Left ventricle myocardium inferior (tissue), 1 donor: ENCODE measurements at regions not wholly inside any gene's neighbourhood (a gene's known extent, or its start where the extent isn't known, plus 50 kb on each side); places are given as distances from the start of the nearest gene placed in this dataset.

ENCODE experiments used
- DNase-seq: peaks from one replicate; pipeline ENCODE4 v3.0.0-alpha.2; 2020
- H3K27ac ChIP-seq: fragments of 200-600 bp; replicated peaks from 2 replicates; pipeline ENCODE4 v1.8.0; 2021
- H3K27me3 ChIP-seq: fragments of 200-600 bp; 2 replicates; pipeline ENCODE4 v1.8.0; 2021; ENCODE audit warnings: low read depth
- H3K36me3 ChIP-seq: fragments of 200-600 bp; 2 replicates; pipeline ENCODE4 v1.8.0; 2021
- H3K4me1 ChIP-seq: fragments of 200-600 bp; 2 replicates; pipeline ENCODE4 v1.8.0; 2021
- H3K4me3 ChIP-seq: fragments of 200-600 bp; 2 replicates; pipeline ENCODE4 v1.8.0; 2021; ENCODE audit warnings: mild to moderate bottlenecking, moderate library complexity
- H3K9me3 ChIP-seq: fragments of 200-600 bp; replicated peaks from 2 replicates; pipeline ENCODE4 v1.8.0; 2021
- intact Hi-C: fragments of 100-400 bp; cut with micrococcal nuclease; formaldehyde crosslinking; loops from one replicate; pipeline ENCODE4 v1.11.0; 2022
- TF ChIP-seq, protein P1 (sequence below): fragments of 200-600 bp; IDR thresholded peaks from 2 replicates; pipeline ENCODE4 v1.8.0; 2021; ENCODE audit warnings: antibody characterized with exemption, mild to moderate bottlenecking, borderline replicate concordance
- donor health status: DM: no; HTN: yes; CAD: no; lungs with severe emphysema.

DNA sequence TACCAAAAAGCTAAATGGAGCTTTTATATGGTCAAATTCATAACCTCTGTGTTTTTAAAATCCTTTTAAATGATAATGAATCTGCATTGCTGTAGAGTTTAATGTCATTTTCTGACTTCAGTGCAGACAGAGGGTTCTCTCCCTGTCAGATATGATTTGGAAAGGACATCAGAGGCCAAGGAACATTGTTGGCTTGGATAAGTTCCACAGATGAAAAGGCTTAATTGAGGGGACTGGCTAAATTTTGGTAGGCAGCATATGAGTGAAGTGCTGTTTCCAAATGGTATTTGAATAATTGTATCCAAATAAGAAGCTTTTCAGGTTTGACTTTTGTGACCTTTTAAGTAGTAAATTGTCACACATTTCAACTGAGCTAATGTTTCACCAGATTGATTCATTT, 124.6 kb upstream of the KCNH7 start:
- no peaks in the 10 kb centered on the region for H3K27me3 ChIP-seq
- H3K27ac ChIP-seq = no peak overlapping the region
- peaks cover 22% of the 10 kb centered on the region for H3K9me3 ChIP-seq
- DNase-seq = no peak
- no peaks in the 10 kb centered on the region for H3K36me3 ChIP-seq
- intact Hi-C loops = no loop called here
- no peaks in the 10 kb centered on the region for H3K4me1 ChIP-seq
- TF ChIP-seq, protein P1, sequence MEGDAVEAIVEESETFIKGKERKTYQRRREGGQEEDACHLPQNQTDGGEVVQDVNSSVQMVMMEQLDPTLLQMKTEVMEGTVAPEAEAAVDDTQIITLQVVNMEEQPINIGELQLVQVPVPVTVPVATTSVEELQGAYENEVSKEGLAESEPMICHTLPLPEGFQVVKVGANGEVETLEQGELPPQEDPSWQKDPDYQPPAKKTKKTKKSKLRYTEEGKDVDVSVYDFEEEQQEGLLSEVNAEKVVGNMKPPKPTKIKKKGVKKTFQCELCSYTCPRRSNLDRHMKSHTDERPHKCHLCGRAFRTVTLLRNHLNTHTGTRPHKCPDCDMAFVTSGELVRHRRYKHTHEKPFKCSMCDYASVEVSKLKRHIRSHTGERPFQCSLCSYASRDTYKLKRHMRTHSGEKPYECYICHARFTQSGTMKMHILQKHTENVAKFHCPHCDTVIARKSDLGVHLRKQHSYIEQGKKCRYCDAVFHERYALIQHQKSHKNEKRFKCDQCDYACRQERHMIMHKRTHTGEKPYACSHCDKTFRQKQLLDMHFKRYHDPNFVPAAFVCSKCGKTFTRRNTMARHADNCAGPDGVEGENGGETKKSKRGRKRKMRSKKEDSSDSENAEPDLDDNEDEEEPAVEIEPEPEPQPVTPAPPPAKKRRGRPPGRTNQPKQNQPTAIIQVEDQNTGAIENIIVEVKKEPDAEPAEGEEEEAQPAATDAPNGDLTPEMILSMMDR = no peak
- H3K4me3 ChIP-seq = no peak overlapping the region

DNA sequence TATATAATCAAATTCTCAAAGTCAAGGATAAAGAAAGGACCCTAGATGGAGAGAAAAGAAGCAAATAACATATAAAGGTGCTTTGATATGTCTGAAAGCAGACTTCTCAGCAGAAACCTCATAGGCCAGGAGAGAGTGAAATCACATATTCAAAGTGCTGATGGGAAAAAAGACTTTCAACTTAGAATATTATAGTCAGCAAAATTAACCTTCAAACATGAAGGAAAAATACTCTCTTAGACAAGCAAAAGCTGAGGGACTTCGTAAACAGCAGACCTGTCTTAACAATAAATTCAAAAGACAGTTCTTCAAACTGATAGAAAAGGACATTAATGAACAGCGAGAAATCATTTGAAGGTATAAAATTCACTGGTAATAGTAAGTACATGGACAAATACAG, 107.2 kb upstream of the KCNH7 start:
- peaks cover 61% of the 10 kb centered on the region for H3K9me3 ChIP-seq
- H3K4me1 ChIP-seq = no peaks in the 10 kb centered on the region
- no peak for DNase-seq
- no peaks in the 10 kb centered on the region for H3K27me3 ChIP-seq
- intact Hi-C loops = no loop called here
- no peak overlapping the region for H3K27ac ChIP-seq
- H3K36me3 ChIP-seq = no peaks in the 10 kb centered on the region
- TF ChIP-seq, protein P1 = no peak
- H3K4me3 ChIP-seq = no peak overlapping the region

DNA sequence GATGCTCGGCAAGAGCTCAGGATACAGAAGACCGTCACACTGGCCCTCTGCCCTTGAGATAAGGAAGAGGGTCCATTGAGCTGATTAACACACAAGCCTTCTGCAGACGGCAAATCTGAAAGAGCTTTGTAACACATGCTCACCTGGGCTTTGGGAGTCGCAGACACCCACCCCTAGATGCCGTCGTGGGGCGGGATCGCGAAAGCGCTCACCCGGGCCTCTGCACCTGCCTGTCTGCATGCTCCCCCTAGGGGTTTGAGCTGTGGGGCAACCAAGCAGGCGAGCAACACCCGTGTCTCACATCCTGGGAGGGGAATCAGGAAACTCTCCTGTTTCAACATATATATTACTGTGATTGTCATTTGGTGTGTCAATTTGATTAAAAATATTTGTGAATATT, 99.8 kb upstream of the KCNH7 start:
- no peak overlapping the region for H3K27ac ChIP-seq

DNA sequence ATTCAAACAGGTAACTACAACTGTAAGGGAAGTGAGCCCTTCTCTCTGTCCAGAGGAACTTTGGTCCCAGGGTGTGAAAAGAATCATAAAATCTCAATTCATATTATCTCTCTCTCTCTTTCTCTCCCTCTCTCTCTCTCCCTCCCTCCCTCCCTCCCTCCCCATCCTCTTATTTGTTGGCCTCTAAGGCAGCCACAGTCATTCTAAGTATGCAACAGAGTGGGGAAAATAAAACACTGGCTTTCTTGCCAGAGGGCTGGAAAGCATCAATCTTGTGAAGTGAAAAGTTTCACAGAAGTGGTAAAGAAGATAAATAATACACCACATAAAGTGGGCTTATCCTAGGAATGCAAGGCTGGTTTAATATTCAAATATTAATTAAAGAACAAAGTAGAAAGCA, 95.6 kb upstream of the KCNH7 start:
- Histone ChIP-seq H3K4me3 (no peak overlapping the region), H3K27me3 (no peaks in the 10 kb centered on the region), H3K27ac (no peak overlapping the region), H3K9me3 (peaks cover 39% of the 10 kb centered on the region), H3K36me3 (no peaks in the 10 kb centered on the region), H3K4me1 (no peaks in the 10 kb centered on the region)
- intact Hi-C loops = no loop called here
- TF ChIP-seq, protein P1 = no peak
- no peak for DNase-seq

More for the DNA sequence above, 99.8 kb upstream of the KCNH7 start:
- H3K4me1 ChIP-seq = no peaks in the 10 kb centered on the region
- H3K27me3 ChIP-seq = no peaks in the 10 kb centered on the region
- TF ChIP-seq, protein P1 = no peak
- H3K4me3 ChIP-seq = no peak overlapping the region
- H3K9me3 ChIP-seq = peaks cover 64% of the 10 kb centered on the region
- no peaks in the 10 kb centered on the region for H3K36me3 ChIP-seq
- DNase-seq = no peak
- intact Hi-C loops = no loop called here

DNA sequence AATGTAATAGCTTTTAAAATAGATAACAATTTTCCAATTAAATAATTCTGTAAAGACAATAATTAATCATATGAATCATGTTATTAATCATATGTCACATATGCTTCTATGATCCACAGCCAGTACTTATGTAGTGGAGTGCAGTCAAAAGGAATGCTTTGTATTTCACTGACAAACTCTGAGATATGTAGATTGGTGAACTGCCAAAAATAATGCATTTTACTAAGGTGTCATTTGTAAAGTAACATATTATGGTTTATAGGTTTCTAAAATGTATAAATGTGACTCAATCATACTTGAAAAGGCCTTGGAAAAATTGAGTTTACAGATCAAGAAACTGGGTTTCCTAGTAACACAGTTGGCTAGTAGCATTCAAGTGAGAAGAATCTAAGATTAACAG, 93.8 kb upstream of the KCNH7 start:
- H3K4me1 ChIP-seq = no peaks in the 10 kb centered on the region
- no peak overlapping the region for H3K4me3 ChIP-seq
- H3K36me3 ChIP-seq = no peaks in the 10 kb centered on the region
- no peak overlapping the region for H3K27ac ChIP-seq
- TF ChIP-seq, protein P1 = no peak
- peaks cover 27% of the 10 kb centered on the region for H3K9me3 ChIP-seq
- intact Hi-C loops = no loop called here
- no peak for DNase-seq
- H3K27me3 ChIP-seq = no peaks in the 10 kb centered on the region

DNA sequence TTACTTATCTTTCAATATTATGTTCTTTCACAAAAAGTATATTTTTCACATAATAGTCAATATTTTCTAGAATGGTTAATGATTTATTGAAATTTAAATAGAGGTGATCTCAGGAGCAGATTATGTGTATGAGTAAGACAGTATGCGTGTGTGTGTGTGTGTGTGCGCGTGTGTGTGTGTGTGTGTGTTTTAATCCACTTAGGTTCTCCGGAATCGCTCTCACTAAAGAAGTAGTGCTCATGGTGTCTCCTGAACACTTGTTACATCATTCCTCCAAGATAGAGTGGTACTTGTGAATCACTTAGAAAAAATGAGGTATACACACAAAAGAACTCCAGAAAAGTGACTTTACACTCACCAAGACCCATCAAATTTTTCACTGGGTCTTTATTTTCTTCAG, 91.0 kb upstream of the KCNH7 start:
- DNase-seq = no peak
- no peak overlapping the region for H3K27ac ChIP-seq
- peaks cover 12% of the 10 kb centered on the region for H3K9me3 ChIP-seq
- no peaks in the 10 kb centered on the region for H3K27me3 ChIP-seq
- intact Hi-C loops = no loop called here
- no peaks in the 10 kb centered on the region for H3K36me3 ChIP-seq
- TF ChIP-seq, protein P1 = no peak
- no peak overlapping the region for H3K4me3 ChIP-seq
- H3K4me1 ChIP-seq = no peaks in the 10 kb centered on the region
